GM12875 (cell line): ENCODE measurements at regions not wholly inside any gene's neighbourhood (a gene's known extent, or its start where the extent isn't known, plus 50 kb on each side); places are given as distances from the start of the nearest gene placed in this dataset.

ENCODE experiments used
- H3K4me3 ChIP-seq: one replicate; pipeline ENCODE4 v1.5.1; 2011; ENCODE audit warnings: low read depth, low read length, control low read depth
- TF ChIP-seq, protein P1 (sequence below): IDR thresholded peaks from 2 replicates; pipeline ENCODE4 v1.5.1; 2011; ENCODE audit warnings: low read depth, mild to moderate bottlenecking, control low read depth, inconsistent platforms, low read length, moderate library complexity, borderline replicate concordance; ENCODE audit not compliant: insufficient read depth

DNA sequence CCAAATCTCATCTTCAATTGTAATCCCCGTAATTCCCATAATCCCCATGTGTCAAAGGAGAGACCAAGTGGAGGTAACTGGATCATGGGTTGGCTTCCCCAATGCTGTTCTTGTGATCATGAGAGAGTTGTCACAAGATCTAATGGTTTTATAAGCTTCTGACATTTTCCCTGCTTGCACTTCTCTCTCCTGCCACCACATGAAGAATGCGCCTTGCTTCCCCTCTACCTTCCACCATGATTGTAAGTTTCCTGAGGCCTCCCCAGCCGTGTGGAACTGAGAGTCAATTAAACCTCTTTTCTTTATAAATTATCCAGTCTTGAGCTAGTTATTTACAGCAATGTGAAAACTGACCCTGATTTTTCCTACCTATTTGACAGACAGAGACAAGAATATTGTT, 162.5 kb upstream of the SYT6 start:
- H3K4me3 ChIP-seq, result no peak overlapping the region
- TF ChIP-seq, protein P1, sequence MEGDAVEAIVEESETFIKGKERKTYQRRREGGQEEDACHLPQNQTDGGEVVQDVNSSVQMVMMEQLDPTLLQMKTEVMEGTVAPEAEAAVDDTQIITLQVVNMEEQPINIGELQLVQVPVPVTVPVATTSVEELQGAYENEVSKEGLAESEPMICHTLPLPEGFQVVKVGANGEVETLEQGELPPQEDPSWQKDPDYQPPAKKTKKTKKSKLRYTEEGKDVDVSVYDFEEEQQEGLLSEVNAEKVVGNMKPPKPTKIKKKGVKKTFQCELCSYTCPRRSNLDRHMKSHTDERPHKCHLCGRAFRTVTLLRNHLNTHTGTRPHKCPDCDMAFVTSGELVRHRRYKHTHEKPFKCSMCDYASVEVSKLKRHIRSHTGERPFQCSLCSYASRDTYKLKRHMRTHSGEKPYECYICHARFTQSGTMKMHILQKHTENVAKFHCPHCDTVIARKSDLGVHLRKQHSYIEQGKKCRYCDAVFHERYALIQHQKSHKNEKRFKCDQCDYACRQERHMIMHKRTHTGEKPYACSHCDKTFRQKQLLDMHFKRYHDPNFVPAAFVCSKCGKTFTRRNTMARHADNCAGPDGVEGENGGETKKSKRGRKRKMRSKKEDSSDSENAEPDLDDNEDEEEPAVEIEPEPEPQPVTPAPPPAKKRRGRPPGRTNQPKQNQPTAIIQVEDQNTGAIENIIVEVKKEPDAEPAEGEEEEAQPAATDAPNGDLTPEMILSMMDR, result no peak

DNA sequence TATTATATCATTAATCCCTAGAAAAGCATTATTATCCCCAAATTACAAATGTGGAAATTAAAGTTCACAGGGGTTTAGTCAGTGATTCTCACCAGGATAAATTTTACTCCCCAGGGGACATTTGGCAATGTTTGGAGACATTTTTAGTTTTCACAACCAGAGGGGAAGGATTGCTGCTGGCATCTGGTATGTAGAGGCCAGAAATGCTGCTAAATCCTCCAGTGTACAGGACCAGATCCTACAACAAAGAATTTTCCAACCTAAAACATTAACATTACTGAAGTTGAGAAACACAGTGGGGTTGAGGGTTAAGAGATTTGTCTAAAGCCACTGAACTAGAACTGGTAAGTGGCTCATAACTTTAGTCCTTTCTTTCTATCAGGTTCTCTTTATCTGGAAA, 162.0 kb upstream of the SYT6 start:
- H3K4me3 ChIP-seq, result no peak overlapping the region
- TF ChIP-seq, protein P1, result no peak

DNA sequence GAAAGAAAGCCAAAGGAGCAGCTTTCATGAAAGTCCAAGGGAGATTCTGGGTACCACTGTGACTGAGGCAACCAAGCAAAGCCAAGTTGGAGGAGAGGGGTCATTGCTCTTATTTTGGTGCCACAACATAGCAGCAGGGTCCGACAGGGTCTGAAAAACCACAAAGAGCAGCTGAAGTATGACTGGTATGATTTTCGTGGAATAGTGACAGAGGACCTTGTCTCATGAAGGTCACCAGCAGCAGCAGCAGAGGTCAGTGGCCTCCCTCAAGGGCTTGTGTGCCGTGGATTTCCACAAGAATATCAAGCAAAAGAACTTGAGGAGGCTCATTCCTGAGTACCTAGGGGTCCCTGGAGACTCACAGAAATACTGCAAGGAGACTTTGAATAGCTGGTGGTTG, 160.9 kb upstream of the SYT6 start:
- TF ChIP-seq, protein P1, result no peak
- H3K4me3 ChIP-seq, result no peak overlapping the region

DNA sequence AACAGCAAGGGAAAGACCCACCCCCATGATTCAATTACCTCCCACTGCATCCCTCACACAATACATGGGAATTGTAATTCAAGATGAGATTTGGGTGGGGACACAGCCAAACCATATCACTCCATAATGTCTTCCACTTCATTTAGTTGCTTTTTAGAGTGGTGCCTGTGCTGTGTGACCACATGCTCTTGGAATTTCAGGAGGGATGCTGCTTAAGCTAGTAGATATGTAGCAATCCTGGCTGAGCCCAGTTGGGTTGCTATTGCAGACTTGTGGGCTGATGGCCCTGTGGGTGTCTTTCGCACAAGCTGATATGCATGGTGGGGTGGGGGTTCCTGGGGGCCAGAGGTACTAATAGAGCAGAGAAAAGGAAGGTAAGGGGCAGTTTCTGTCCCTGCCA, 160.4 kb upstream of the SYT6 start:
- TF ChIP-seq, protein P1, result no peak

DNA sequence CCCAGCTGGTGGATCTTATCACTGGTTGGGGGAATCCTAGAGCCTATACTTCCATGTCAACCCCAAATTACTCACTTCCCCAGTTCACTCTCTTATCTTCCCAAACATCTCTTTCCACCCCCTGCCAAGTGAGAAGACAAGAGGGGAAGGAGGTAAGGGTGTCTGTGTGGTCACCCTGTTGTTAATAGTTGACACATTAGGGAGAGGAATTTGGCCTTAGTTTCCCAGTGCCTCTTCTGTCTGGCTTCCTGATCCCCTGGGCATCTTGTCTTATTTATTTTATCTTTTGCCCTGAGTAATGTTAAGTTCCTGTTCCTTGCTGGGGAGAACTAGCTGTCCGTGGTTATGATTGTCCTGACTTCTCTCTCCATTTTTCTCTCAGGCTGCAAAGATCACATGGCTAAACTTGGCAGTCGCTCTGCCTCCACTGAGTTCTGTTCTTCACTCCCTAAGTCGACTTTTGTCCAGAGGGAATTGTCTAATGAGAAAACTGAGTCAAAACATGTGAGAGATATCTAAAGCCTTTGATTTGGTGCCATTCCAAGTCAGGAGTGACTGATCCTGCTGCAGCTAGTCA, 157.1 kb upstream of the SYT6 start:
- TF ChIP-seq, protein P1, result no peak
- no peak overlapping the region for H3K4me3 ChIP-seq

More for the DNA sequence above, 160.4 kb upstream of the SYT6 start:
- no peak overlapping the region for H3K4me3 ChIP-seq

DNA sequence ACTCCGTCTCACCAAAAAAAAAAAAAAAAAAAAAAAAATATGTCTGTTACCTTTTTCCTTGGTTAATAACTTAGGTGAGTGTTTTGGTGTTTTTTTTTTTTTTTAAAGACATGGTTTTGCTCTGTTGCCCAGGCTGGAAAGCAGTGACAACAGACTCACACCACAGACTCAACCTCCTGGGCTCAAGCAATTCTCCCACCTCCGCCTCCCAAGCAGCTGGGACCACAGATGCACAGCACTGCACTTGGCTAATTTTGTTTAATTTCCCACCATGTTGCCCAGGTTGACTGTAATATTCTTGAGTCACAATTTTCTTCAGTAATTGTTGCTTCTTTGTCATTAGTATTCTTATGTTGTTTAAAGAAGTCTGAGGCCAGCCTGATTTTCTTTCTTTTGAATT, 149.2 kb upstream of the SYT6 start:
- H3K4me3 ChIP-seq, result no peak overlapping the region
- TF ChIP-seq, protein P1, result no peak

DNA sequence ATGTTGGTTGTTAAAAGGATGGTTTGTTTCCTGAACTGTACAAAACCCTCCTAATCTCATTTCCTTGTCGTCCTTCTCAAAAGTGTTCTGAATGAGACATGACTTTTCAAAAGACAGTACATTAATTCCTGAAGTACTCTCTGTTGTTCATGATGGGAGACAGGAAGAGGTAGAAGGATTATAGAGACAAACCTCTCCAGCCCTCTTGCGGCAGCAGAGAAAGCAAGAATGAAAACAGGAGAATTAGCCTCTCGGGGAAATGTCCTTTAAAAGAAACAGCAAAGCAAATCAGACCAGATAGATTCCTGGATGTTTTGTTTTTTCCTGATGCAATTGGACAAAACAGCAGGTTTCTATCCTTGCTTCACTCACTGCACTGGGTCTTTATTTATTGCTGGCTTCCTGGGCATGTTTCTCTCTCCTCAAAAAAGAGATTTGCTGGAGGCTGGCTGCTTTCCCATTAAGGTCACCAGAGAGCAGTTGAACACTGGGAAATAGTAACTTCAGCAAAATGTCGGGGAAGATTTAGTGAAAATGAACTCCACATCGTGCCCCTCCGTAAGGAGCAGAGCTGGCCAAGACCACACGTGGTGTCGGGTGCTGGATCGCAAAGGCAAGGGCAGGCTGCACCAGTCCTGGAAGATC, 145.8 kb upstream of the SYT6 start:
- no peak overlapping the region for H3K4me3 ChIP-seq
- TF ChIP-seq, protein P1, result no peak
